DND-41 (cell line): ENCODE measurements at regions not wholly inside any gene's neighbourhood (a gene's known extent, or its start where the extent isn't known, plus 50 kb on each side); places are given as distances from the start of the nearest gene placed in this dataset.

ENCODE experiments used
- EZH2 ChIP-seq: IDR thresholded peaks from 3 replicates; pipeline ENCODE4 v1.6.1; 2012; ENCODE audit warnings: borderline replicate concordance, low read depth, mild to moderate bottlenecking, moderate library complexity, low read length, inconsistent platforms; ENCODE audit not compliant: severe bottlenecking
- TF ChIP-seq, protein P1 (sequence below): IDR thresholded peaks from 2 replicates; pipeline ENCODE4 v1.5.1; 2012; ENCODE audit warnings: borderline replicate concordance, low read length, moderate library complexity, mild to moderate bottlenecking; ENCODE audit not compliant: poor library complexity, severe bottlenecking; ENCODE audit errors: extremely low read depth

DNA sequence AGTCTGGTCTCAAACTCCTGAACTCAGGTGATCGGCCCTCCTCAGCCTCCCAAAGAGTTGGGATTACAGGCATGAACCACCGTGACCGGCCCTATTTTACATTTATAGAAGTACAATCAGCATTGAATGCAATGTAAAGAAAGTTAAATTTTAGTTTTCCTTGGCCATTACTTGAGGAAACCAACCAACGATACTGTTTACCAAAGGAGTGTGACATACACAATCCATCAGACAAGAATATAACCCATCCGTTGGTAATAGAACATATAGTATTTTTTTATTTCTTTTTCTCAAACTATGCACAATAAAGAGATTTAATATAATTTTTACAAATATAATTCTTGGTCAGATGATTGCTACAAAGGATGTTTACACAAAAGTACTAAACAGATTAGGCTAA is 63.1 kb upstream of the MOCS2 start:
- TF ChIP-seq, protein P1, sequence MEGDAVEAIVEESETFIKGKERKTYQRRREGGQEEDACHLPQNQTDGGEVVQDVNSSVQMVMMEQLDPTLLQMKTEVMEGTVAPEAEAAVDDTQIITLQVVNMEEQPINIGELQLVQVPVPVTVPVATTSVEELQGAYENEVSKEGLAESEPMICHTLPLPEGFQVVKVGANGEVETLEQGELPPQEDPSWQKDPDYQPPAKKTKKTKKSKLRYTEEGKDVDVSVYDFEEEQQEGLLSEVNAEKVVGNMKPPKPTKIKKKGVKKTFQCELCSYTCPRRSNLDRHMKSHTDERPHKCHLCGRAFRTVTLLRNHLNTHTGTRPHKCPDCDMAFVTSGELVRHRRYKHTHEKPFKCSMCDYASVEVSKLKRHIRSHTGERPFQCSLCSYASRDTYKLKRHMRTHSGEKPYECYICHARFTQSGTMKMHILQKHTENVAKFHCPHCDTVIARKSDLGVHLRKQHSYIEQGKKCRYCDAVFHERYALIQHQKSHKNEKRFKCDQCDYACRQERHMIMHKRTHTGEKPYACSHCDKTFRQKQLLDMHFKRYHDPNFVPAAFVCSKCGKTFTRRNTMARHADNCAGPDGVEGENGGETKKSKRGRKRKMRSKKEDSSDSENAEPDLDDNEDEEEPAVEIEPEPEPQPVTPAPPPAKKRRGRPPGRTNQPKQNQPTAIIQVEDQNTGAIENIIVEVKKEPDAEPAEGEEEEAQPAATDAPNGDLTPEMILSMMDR = no peak
- no peak for TF ChIP-seq EZH2
